HG03139 (cell line): ENCODE measurements at regions not wholly inside any gene's neighbourhood (a gene's known extent, or its start where the extent isn't known, plus 50 kb on each side); places are given as distances from the start of the nearest gene placed in this dataset.
"Not testable (repeated sequence)": the region's sequence is repeated elsewhere in the genome, so short reads cannot be mapped to it uniquely, and the experiment has no call there.

ENCODE experiments used
- ATAC-seq: cut with Tn5 transposase; IDR thresholded peaks from one replicate; pipeline ENCODE4 v1.9.1; 2021; ENCODE audit not compliant: unreplicated experiment

GRCh38 chr10:65176994-65177393 lies 1655.8 kb downstream of the REEP3 start:
- no peak for ATAC-seq

GRCh38 chr10:65183236-65183635 lies 1662.0 kb downstream of the REEP3 start:
- ATAC-seq, result no peak

GRCh38 chr10:65186668-65187067 lies 1665.5 kb downstream of the REEP3 start:
- ATAC-seq, result not testable (repeated sequence)

DNA sequence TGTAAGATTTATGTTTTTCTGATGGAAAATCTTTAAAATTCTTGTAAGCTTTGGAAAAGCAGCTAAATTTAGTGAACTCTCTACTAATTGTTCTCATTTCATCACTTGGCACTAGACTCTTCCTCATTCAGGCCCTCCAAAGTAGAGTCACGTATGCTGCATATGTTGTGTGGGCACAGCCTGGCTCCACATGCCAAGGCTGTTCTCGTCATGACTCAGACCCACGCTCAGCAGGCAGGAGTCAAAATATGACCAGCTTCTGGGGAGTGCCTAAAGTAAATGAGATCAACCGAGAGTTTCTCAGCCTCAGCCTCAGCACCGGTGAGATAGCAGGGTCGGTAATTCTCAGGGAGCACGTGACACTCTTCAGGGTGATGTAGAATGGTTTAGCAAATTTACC lies 1672.9 kb downstream of the REEP3 start:
- no peak for ATAC-seq

- ATAC-seq, result no peak
Observed at GRCh38 chr10:65194555-65194954, 1673.4 kb downstream of the REEP3 start.

GRCh38 chr10:65196111-65196510 lies 1674.9 kb downstream of the REEP3 start:
- no peak for ATAC-seq

DNA sequence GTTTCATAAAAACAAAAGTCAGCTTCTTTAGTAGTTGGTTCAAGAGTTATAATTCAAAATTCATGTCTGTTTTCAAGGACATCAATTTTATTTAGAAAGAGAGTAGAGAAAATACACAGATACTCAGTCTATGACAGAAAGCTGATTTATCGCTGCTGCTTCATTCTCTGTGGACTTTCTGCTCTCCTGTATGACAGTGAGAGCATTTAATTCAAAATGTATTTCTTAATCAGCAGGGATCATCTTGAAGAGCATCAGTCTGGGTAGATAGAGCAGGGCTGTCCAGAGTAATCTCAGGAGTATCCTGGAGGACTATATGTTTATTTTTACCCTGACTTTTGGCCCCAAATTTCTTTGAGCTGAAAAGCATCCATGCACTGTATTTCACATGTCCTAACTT lies 1676.7 kb downstream of the REEP3 start:
- no peak for ATAC-seq

GRCh38 chr10:65201491-65201890 lies 1680.3 kb downstream of the REEP3 start:
- ATAC-seq, result no peak

DNA sequence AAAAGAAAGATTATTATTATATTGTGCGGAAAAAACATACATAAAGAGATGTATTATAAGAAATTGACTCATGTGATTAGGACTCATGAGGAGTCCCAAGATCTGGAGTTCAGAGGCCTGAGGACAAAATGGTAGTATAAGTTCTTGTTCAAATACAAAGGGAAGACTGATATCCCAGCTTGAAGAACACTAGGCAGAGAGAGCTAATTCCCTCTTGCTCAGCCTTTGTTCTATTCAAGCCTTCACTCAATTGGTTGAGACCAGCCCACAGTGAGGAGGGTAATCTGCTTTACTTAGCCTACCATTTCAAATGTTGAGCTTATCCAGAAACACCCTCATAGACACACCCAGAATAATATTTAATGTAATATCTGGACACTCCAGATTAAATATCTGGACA lies 1683.8 kb downstream of the REEP3 start:
- no peak for ATAC-seq

DNA sequence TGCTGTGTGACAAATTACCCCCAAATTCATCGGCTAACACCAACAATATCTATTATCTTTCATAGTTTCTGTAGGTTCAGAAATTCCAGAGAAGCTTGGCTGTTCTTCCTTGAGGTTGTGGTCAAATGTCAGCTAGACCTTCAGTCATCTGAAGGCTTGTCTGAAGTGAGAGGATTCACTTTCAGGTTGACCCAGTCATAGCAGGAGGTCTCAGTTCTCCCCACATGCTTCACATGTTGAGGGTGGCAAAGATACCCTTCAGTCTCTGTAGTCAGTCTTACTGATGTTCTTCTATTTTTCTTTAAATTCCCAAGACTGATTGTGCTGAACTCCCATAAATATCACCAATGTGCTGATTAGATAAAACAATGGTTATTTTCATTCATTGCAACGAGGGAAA lies 1692.0 kb downstream of the REEP3 start:
- no peak for ATAC-seq

GRCh38 chr10:65219444-65219843 lies 1698.2 kb downstream of the REEP3 start:
- ATAC-seq, result no peak

- ATAC-seq, result no peak
Observed at GRCh38 chr10:65231148-65231547, 1694.7 kb upstream of the LRRTM3 start.

DNA sequence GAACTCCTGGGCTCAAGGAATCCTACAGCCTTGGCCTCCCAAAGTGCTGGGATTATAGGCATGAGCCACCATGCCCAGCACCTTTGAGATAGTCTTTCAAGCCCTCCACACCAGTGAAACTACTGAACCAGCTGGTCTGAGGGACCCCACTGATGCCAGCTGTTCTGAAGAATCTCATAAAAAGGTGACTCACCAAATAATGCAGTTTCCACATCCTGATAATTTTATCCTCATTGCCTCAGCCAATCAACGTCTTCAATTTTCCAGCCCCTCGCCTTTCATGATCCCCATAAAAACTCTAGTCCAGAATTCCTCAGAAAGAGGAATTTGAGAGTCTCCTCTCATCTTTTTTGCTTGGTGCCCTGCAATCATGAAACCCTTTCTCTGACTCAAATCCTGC lies 1691.6 kb upstream of the LRRTM3 start:
- no peak for ATAC-seq

GRCh38 chr10:65235266-65235665 lies 1690.6 kb upstream of the LRRTM3 start:
- no peak for ATAC-seq

GRCh38 chr10:65235846-65236245 lies 1690.0 kb upstream of the LRRTM3 start:
- no peak for ATAC-seq

- no peak for ATAC-seq
Observed at GRCh38 chr10:65265451-65265954, 1660.3 kb upstream of the LRRTM3 start.

DNA sequence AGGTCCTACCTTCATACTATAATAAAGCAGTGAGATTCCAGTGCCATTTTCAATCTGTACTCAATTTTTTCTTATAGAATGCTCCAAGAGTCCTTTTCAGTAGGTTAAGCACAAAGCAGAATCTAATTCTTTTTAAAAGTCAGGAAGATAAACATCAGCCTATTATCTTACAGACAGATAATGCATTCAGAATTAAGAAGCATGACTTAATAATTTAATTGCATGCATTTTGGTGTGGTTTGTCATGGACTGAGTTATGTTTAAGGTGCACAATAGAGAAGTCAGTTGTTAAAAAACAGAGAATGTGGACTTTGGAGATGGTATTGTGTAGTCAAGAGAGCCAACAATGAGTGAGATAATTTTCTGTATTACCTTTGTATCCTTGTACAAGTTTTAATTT lies 1656.3 kb upstream of the LRRTM3 start:
- not testable (repeated sequence) for ATAC-seq

DNA sequence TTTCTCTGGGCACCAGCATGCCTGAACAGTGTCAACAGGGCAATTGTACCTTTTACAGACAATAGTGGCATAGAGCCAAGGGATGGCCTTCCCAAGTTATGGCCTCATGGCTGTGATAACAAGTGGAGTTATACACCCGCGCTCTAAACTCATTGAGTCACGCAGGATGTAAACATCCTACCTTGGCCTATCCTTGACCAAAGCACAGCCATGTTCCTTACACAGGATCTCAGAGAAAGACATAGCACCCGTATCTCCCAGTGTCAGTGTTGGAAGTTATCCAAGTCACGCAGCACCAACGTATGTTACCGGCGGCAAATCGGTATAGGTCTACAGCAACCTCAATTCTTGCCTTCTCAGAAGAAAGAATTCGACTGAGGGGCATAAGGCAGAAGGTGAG lies 1654.9 kb upstream of the LRRTM3 start:
- ATAC-seq, result no peak

- ATAC-seq, result no peak
Observed at GRCh38 chr10:65273115-65273514, 1652.7 kb upstream of the LRRTM3 start.

DNA sequence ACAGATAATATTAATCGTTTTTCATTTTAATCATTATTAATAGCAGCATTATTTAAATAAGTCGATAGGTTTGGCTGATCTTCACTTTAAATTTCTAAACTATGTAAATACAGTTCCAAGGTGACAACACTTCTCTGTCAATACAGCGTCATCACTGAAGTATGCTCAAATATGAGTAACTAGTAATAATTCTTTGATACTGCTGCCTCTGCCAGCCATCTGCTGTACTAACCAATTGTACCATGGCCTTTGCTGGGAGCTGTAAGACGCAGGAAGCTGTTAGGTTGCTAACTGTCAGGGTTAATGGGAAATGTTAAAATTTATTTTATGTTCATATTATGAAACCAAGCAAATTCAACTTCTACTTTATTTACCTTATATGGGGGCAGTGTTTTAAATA lies 1650.5 kb upstream of the LRRTM3 start:
- no peak for ATAC-seq

DNA sequence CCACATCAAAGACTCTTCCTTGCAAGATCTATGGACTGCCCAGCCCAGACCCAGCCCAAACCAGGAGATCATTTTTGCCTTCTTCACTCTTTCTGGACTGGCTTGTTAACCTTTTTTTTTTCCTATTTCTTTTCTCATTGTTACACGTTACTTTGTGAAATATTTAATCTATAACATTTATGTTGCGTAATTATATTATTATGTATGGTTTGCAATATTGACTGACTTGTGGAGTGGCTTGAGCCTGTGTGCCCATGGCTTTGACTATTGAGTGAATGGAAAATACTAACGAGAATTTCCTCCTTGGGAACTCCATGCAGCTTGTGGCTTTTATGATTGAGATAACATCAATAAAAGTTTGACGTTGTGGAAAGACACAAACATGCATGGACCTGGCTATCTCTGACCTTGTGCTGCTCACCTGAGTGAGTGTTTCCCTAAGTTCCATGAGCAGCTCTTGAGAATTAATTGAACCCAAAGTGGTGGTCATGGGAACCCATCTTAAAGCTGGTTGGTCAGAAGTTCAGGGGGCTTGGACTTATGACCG lies 1641.3 kb upstream of the LRRTM3 start:
- no peak for ATAC-seq

GRCh38 chr10:65285726-65286125 lies 1640.1 kb upstream of the LRRTM3 start:
- ATAC-seq, result not testable (repeated sequence)

DNA sequence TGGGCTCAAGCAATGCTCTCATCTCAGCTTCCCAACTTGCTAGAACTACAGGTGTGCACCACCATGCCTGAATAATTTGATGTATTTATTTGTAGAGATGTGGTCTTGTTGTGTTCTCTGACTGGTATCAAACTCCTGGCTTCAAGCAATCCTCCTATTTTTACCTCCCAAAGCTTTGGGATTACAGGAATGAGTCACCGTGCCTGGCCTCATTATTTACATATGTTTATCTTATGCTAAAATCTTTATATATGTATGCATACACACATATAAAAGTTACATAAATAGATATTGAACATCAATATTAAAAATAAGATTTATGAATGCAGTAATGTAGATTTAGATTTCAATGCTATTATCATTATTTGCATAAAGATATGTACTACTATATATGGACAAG lies 1634.5 kb upstream of the LRRTM3 start:
- ATAC-seq, result no peak
